Muscle of arm (tissue), 1 donor: ENCODE measurements at regions not wholly inside any gene's neighbourhood (a gene's known extent, or its start where the extent isn't known, plus 50 kb on each side); places are given as distances from the start of the nearest gene placed in this dataset.

Experiments
- DNase-seq: peaks from one replicate; pipeline ENCODE4 v3.0.0-alpha.2; 2013

GRCh38 chr2:240341064-240341463, 94.4 kb upstream of the GPC1 start:
- DNase-seq: no peak

GRCh38 chr2:240343548-240343947, 91.9 kb upstream of the GPC1 start:
- no peak for DNase-seq

- no peak for DNase-seq
Measured at GRCh38 chr2:240344904-240345303, 90.6 kb upstream of the GPC1 start.

- no peak for DNase-seq
Measured at GRCh38 chr2:240346015-240346752, 89.3 kb upstream of the GPC1 start.

GRCh38 chr2:240346753-240347372, 88.6 kb upstream of the GPC1 start:
- no peak for DNase-seq

GRCh38 chr2:240347373-240347940, 88.0 kb upstream of the GPC1 start:
- no peak for DNase-seq

- no peak for DNase-seq
Measured at GRCh38 chr2:240347949-240348500, 87.4 kb upstream of the GPC1 start.

GRCh38 chr2:240348522-240348921, 86.9 kb upstream of the GPC1 start:
- no peak for DNase-seq

- DNase-seq: no peak
Measured at GRCh38 chr2:240349133-240350005, 86.1 kb upstream of the GPC1 start.

- DNase-seq: no peak
Measured at GRCh38 chr2:240350006-240350355, 85.5 kb upstream of the GPC1 start.

- no peak for DNase-seq
Measured at GRCh38 chr2:240350696-240351087, 84.8 kb upstream of the GPC1 start.

GRCh38 chr2:240351088-240351741, 84.2 kb upstream of the GPC1 start:
- DNase-seq: no peak

GRCh38 chr2:240351826-240352426, 83.5 kb upstream of the GPC1 start:
- no peak for DNase-seq

GRCh38 chr2:240353086-240353798, 82.2 kb upstream of the GPC1 start:
- no peak for DNase-seq

- DNase-seq: no peak
Measured at GRCh38 chr2:240353944-240354343, 81.5 kb upstream of the GPC1 start.

- DNase-seq: no peak
Measured at GRCh38 chr2:240355001-240355891, 80.2 kb upstream of the GPC1 start.

GRCh38 chr2:240355962-240356361, 79.5 kb upstream of the GPC1 start:
- DNase-seq: no peak

- DNase-seq: no peak
Measured at GRCh38 chr2:240356700-240357640, 78.5 kb upstream of the GPC1 start.
